B cell (primary cell): ENCODE measurements at regions not wholly inside any gene's neighbourhood (a gene's known extent, or its start where the extent isn't known, plus 50 kb on each side); places are given as distances from the start of the nearest gene placed in this dataset.

Experiments used
- EZH2 ChIP-seq: IDR thresholded peaks from 2 replicates; pipeline ENCODE4 v1.6.1; 2012; ENCODE audit warnings: borderline replicate concordance, low read depth, mild to moderate bottlenecking, moderate library complexity, low read length; ENCODE audit not compliant: insufficient read depth, poor library complexity, severe bottlenecking
- TF ChIP-seq, protein P1 (sequence below): fragments of 200-600 bp; IDR thresholded peaks from one replicate; pipeline ENCODE4 v1.8.0; 2022; ENCODE audit warnings: antibody characterized with exemption, mild to moderate bottlenecking

DNA sequence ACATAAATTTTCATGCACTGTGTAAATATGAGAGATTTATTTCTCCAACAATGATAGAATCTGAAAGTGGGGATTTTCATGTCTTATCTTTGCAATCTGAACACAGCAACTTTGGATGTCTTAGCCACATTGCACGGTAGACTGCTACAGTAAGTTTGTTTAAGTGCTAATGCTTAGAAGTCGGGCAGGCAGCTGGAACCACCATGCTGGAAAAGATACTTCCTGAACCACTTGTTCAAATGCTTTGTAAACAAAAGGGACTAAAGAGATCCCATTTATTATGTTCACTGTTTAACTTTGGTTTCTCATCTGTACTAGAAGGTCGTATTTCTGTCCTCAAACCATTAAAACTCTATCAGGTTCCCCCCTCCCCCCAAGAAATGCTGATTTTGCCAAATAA is 555.9 kb upstream of the DIPK2B start:
- TF ChIP-seq, protein P1, sequence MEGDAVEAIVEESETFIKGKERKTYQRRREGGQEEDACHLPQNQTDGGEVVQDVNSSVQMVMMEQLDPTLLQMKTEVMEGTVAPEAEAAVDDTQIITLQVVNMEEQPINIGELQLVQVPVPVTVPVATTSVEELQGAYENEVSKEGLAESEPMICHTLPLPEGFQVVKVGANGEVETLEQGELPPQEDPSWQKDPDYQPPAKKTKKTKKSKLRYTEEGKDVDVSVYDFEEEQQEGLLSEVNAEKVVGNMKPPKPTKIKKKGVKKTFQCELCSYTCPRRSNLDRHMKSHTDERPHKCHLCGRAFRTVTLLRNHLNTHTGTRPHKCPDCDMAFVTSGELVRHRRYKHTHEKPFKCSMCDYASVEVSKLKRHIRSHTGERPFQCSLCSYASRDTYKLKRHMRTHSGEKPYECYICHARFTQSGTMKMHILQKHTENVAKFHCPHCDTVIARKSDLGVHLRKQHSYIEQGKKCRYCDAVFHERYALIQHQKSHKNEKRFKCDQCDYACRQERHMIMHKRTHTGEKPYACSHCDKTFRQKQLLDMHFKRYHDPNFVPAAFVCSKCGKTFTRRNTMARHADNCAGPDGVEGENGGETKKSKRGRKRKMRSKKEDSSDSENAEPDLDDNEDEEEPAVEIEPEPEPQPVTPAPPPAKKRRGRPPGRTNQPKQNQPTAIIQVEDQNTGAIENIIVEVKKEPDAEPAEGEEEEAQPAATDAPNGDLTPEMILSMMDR, result no peak
- TF ChIP-seq EZH2, result no peak
